Aorta (tissue), 5 donors: ENCODE measurements at regions not wholly inside any gene's neighbourhood (a gene's known extent, or its start where the extent isn't known, plus 50 kb on each side); places are given as distances from the start of the nearest gene placed in this dataset.
"Not testable (repeated sequence)": the region's sequence is repeated elsewhere in the genome, so short reads cannot be mapped to it uniquely, and the experiment has no call there.

Experiments
- ATAC-seq: fragments of 200-7000 bp; cut with Tn5 transposase; one replicate; pipeline ENCODE4 v1.9.1; 2022; ENCODE audit warnings: moderate library complexity; ENCODE audit not compliant: low FRiP score
- DNase-seq, 2 donors: peaks; one replicate each; pipeline ENCODE4 v3.0.0-alpha.2; 2020
- H3K27ac ChIP-seq, 2 donors: one replicate each; pipeline ENCODE4 v1.5.1; 2013; ENCODE audit warnings: low read length in 2 of 2, mild to moderate bottlenecking in 2 of 2, moderate library complexity in 2 of 2, control low read depth in 1 of 2, inconsistent platforms in 1 of 2, low read depth in 1 of 2
- H3K27me3 ChIP-seq, 2 donors: one replicate each; pipeline ENCODE4 v1.6.1; 2013; ENCODE audit warnings: control low read depth in 1 of 2, low read length in 1 of 2, mild to moderate bottlenecking in 1 of 2, moderate library complexity in 1 of 2; ENCODE audit not compliant: insufficient read depth in 2 of 2, control insufficient read depth in 1 of 2
- H3K36me3 ChIP-seq, 2 donors: one replicate each; pipeline ENCODE4 v1.6.1; 2013; ENCODE audit warnings: control low read depth in 1 of 2, low read length in 1 of 2, mild to moderate bottlenecking in 1 of 2; ENCODE audit not compliant: insufficient read depth in 2 of 2, control insufficient read depth in 1 of 2
- H3K4me1 ChIP-seq, 2 donors: one replicate each; pipeline ENCODE4 v1.6.1; 2013; ENCODE audit warnings: low read length in 2 of 2, control low read depth in 1 of 2, mild to moderate bottlenecking in 1 of 2, moderate library complexity in 1 of 2; ENCODE audit not compliant: insufficient read depth in 2 of 2, control insufficient read depth in 1 of 2
- H3K4me3 ChIP-seq, 2 donors: one replicate each; pipeline ENCODE4 v1.5.1; 2013; ENCODE audit warnings: low read length in 2 of 2, control low read depth in 1 of 2, mild to moderate bottlenecking in 1 of 2
- H3K9me3 ChIP-seq: one replicate; pipeline ENCODE4 v1.6.1; 2013; ENCODE audit warnings: mild to moderate bottlenecking, low read length; ENCODE audit not compliant: control insufficient read depth
- WGBS, 2 donors: extraction: QIAGEN DNeasy Blood & Tissue Kit; methylation state at CpG; one replicate each; pipeline ENCODE4 v1.1.7; 2013; 5-methylcytosine and 5-hydroxymethylcytosine counted together
- intact Hi-C, 2 donors: fragments of 100-400 bp; cut with DNase I; formaldehyde crosslinking; loops; one replicate each; pipeline versions ENCODE4 v1.14.2 to v1.15.0; 2022
- donor health status: healthy with polysubstance abuse.
- donor health status: Bipolar disorder and iron deficiency.
- donor health status: DM: no; HTN: no; CAD: no.
- donor health status: DM: no; HTN: no; CAD: no.
- donor health status: DM: yes; HTN: yes; CAD: no.

- H3K4me1 ChIP-seq, H3K4me3 ChIP-seq, H3K27ac ChIP-seq, DNase-seq, H3K27me3 ChIP-seq, H3K36me3 ChIP-seq, intact Hi-C loops, ATAC-seq, H3K9me3 ChIP-seq: not testable (repeated sequence)
- 81 to 89% methylated on average over 3 of the region's 3 CpGs for WGBS, 2 donors
Measured at GRCh38 chr14:98921306-98921705, 350.7 kb downstream of the BCL11B start.

GRCh38 chr14:98923596-98923995 is 348.4 kb downstream of the BCL11B start:
- no peak for ATAC-seq
- 90% methylated on average over 1 of the region's 1 CpG for WGBS, 2 donors
- intact Hi-C loops = no loop called here

GRCh38 chr14:98924046-98924445 is 348.0 kb downstream of the BCL11B start:
- DNase-seq (peak in 1 of 2 donors; percentile 22), ATAC-seq (no peak)

More at GRCh38 chr14:98923596-98923995, 348.4 kb downstream of the BCL11B start:
- Histone ChIP-seq H3K9me3 (no peaks in the 10 kb centered on the region), H3K4me1 (no peaks in the 10 kb centered on the region), H3K36me3 (no peaks in the 10 kb centered on the region), H3K27ac (no peak overlapping the region), H3K4me3 (no peak overlapping the region), H3K27me3 (no peaks in the 10 kb centered on the region)
- DNase-seq = no peak

GRCh38 chr14:98925354-98926040 is 346.5 kb downstream of the BCL11B start:
- peak in 1 of 2 donors; percentile 32 for DNase-seq
- Histone ChIP-seq H3K36me3 (no peaks in the 10 kb centered on the region), H3K27me3 (no peaks in the 10 kb centered on the region), H3K4me1 (no peaks in the 10 kb centered on the region), H3K9me3 (no peaks in the 10 kb centered on the region), H3K27ac (no peak overlapping the region), H3K4me3 (no peak overlapping the region)
- intact Hi-C loops = loop anchor here in 1 of 2 donors (5.0 kb wide), 1 partner anchor 112 kb away; no protein-coding TSS in a partner anchor
- ATAC-seq = no peak
- 87 to 95% methylated on average over 7 of the region's 7 CpGs for WGBS, 2 donors

More at GRCh38 chr14:98924046-98924445, 348.0 kb downstream of the BCL11B start:
- Histone ChIP-seq H3K9me3 (no peaks in the 10 kb centered on the region), H3K27me3 (no peaks in the 10 kb centered on the region), H3K27ac (no peak overlapping the region), H3K36me3 (no peaks in the 10 kb centered on the region), H3K4me1 (no peaks in the 10 kb centered on the region), H3K4me3 (no peak overlapping the region)
- intact Hi-C loops = no loop called here
- WGBS, 2 donors = 95 to 96% methylated on average over 8 of the region's 8 CpGs

- 40 to 44% methylated on average over 11 of the region's 11 CpGs for WGBS, 2 donors
- no peaks in the 10 kb centered on the region for H3K9me3 ChIP-seq
- no peak overlapping the region for H3K27ac ChIP-seq
- intact Hi-C loops = loop anchor here in 1 of 2 donors (5.0 kb wide), 1 partner anchor 111 kb away; no protein-coding TSS in a partner anchor
- H3K36me3 ChIP-seq = no peaks in the 10 kb centered on the region
- ATAC-seq (no peak), DNase-seq (peak; percentile 61 to 67)
- no peaks in the 10 kb centered on the region for H3K27me3 ChIP-seq
- H3K4me3 ChIP-seq = no peak overlapping the region
- no peaks in the 10 kb centered on the region for H3K4me1 ChIP-seq
Measured at GRCh38 chr14:98926146-98926545, 345.9 kb downstream of the BCL11B start.

GRCh38 chr14:98926801-98927200 is 345.2 kb downstream of the BCL11B start:
- ATAC-seq = peak; percentile 67
- peak in 1 of 2 donors; percentile 11 for DNase-seq
- Histone ChIP-seq H3K9me3 (no peaks in the 10 kb centered on the region), H3K27me3 (no peaks in the 10 kb centered on the region), H3K36me3 (no peaks in the 10 kb centered on the region), H3K4me1 (no peaks in the 10 kb centered on the region), H3K4me3 (no peak overlapping the region), H3K27ac (no peak overlapping the region)
- intact Hi-C loops = loop anchor here in 1 of 2 donors (5.0 kb wide), 1 partner anchor 110 kb away; no protein-coding TSS in a partner anchor
- 5 to 7% methylated on average over 4 of the region's 4 CpGs for WGBS, 2 donors

- 95 to 97% methylated on average over 9 of the region's 9 CpGs for WGBS, 2 donors
- peak in 1 of 2 donors; percentile 36 for DNase-seq
- Histone ChIP-seq H3K4me3 (no peak overlapping the region), H3K4me1 (no peaks in the 10 kb centered on the region), H3K27ac (no peak overlapping the region), H3K9me3 (no peaks in the 10 kb centered on the region), H3K36me3 (no peaks in the 10 kb centered on the region), H3K27me3 (no peaks in the 10 kb centered on the region)
- intact Hi-C loops = loop anchor here in 1 of 2 donors (5.0 kb wide), 1 partner anchor 109 kb away; no protein-coding TSS in a partner anchor
- ATAC-seq = no peak
Measured at GRCh38 chr14:98927986-98928385, 344.0 kb downstream of the BCL11B start.

- intact Hi-C loops = loop anchor here in 1 of 2 donors (5.0 kb wide), 1 partner anchor 109 kb away; no protein-coding TSS in a partner anchor
- DNase-seq = peak in 1 of 2 donors; percentile 13
- no peaks in the 10 kb centered on the region for H3K4me1 ChIP-seq
- no peak overlapping the region for H3K27ac ChIP-seq
- WGBS, 2 donors = 92 to 94% methylated on average over 8 of the region's 8 CpGs
- no peak overlapping the region for H3K4me3 ChIP-seq
- H3K9me3 ChIP-seq = no peaks in the 10 kb centered on the region
- ATAC-seq = no peak
- no peaks in the 10 kb centered on the region for H3K27me3 ChIP-seq
- no peaks in the 10 kb centered on the region for H3K36me3 ChIP-seq
Measured at GRCh38 chr14:98928418-98928817, 343.6 kb downstream of the BCL11B start.

GRCh38 chr14:98931126-98931525 is 340.9 kb downstream of the BCL11B start:
- H3K4me1 ChIP-seq = no peaks in the 10 kb centered on the region
- ATAC-seq (no peak), DNase-seq (peak in 1 of 2 donors; percentile 12)
- no peaks in the 10 kb centered on the region for H3K27me3 ChIP-seq
- H3K36me3 ChIP-seq = no peaks in the 10 kb centered on the region
- no peak overlapping the region for H3K4me3 ChIP-seq
- no peak overlapping the region for H3K27ac ChIP-seq
- H3K9me3 ChIP-seq = no peaks in the 10 kb centered on the region
- intact Hi-C loops = no loop called here
